ENCODE measurements at regions not wholly inside any gene's neighbourhood (a gene's known extent, or its start where the extent isn't known, plus 50 kb on each side); places are given as distances from the start of the nearest gene placed in this dataset.

GRCh38 chr16:80107900-80108299 is 432.9 kb upstream of the DYNLRB2 start:
- Histone ChIP-seq H3K9me3 (ENCODE audit: low read depth, low read length, poor library complexity, severe bottlenecking) (no peaks in the 10 kb centered on the region), H3K4me3 (ENCODE audit: low read depth, low read length, poor library complexity, severe bottlenecking) (no peak overlapping the region), H3K27me3 (replicated peaks; ENCODE audit: insufficient read depth, low read depth, low read length, poor library complexity) (no peaks in the 10 kb centered on the region), H3K36me3 (ENCODE audit: insufficient read depth, low read length, poor library complexity, severe bottlenecking) (no peaks in the 10 kb centered on the region), H3K27ac (ENCODE audit: low read depth, low read length, poor library complexity, severe bottlenecking) (no peak overlapping the region), H3K4me1 (ENCODE audit: insufficient read depth, low read length, poor library complexity, severe bottlenecking) (no peaks in the 10 kb centered on the region)
- ChIA-PET CTCF (no interaction called here), POLR2A (ENCODE audit: low non-redundant PET) (no interaction called here)
- no peak for DNase-seq (ENCODE audit: low spot score)
- BruUV-seq (replicated peaks), result no TSS peak
- intact Hi-C loops (cut with micrococcal nuclease; ENCODE audit: unreplicated experiment), result no loop called here
- TF ChIP-seq EZH2 (IDR thresholded peaks at IDR 0.05; ENCODE audit: borderline replicate concordance, low read depth, low read length, poor library complexity, severe bottlenecking), result no peak
- TF ChIP-seq, protein P1, sequence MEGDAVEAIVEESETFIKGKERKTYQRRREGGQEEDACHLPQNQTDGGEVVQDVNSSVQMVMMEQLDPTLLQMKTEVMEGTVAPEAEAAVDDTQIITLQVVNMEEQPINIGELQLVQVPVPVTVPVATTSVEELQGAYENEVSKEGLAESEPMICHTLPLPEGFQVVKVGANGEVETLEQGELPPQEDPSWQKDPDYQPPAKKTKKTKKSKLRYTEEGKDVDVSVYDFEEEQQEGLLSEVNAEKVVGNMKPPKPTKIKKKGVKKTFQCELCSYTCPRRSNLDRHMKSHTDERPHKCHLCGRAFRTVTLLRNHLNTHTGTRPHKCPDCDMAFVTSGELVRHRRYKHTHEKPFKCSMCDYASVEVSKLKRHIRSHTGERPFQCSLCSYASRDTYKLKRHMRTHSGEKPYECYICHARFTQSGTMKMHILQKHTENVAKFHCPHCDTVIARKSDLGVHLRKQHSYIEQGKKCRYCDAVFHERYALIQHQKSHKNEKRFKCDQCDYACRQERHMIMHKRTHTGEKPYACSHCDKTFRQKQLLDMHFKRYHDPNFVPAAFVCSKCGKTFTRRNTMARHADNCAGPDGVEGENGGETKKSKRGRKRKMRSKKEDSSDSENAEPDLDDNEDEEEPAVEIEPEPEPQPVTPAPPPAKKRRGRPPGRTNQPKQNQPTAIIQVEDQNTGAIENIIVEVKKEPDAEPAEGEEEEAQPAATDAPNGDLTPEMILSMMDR (conservative IDR thresholded peaks at IDR 0.05; ENCODE audit: low read depth, low read length), result no peak

DNA sequence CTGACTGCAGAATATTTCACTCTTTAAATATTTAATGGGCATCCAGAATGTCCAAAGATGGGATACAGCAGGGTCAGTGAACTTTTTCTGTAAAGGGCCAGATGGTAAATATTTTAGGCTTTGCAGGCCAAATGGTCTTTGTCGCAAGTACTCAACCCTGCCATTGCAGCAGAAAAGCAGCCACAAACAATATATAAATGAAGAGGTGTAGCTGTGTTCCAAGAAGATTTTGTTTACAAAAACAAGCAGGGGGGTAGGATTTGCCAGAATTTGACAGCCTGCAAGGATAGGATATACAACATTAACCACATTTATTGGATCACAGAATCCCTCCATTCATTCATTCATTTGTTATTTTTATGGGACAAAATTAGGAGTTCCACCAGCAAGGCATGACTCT is 435.0 kb upstream of the DYNLRB2 start:
- no peaks in the 10 kb centered on the region for H3K9me3 ChIP-seq (ENCODE audit: low read depth, low read length, poor library complexity, severe bottlenecking)
- intact Hi-C loops (cut with micrococcal nuclease; ENCODE audit: unreplicated experiment), result no loop called here
- H3K4me1 ChIP-seq (ENCODE audit: insufficient read depth, low read length, poor library complexity, severe bottlenecking), result no peaks in the 10 kb centered on the region
- no peaks in the 10 kb centered on the region for H3K27me3 ChIP-seq (replicated peaks; ENCODE audit: insufficient read depth, low read depth, low read length, poor library complexity)
- ChIA-PET POLR2A (ENCODE audit: low non-redundant PET) (no interaction called here), CTCF (no interaction called here)
- no TSS peak for BruUV-seq (replicated peaks)
- no peaks in the 10 kb centered on the region for H3K36me3 ChIP-seq (ENCODE audit: insufficient read depth, low read length, poor library complexity, severe bottlenecking)
- DNase-seq (ENCODE audit: low spot score), result no peak
- TF ChIP-seq, protein P1 (conservative IDR thresholded peaks at IDR 0.05; ENCODE audit: low read depth, low read length), result no peak
- no peak for TF ChIP-seq EZH2 (IDR thresholded peaks at IDR 0.05; ENCODE audit: borderline replicate concordance, low read depth, low read length, poor library complexity, severe bottlenecking)
- no peak overlapping the region for H3K27ac ChIP-seq (ENCODE audit: low read depth, low read length, poor library complexity, severe bottlenecking)
- no peak overlapping the region for H3K4me3 ChIP-seq (ENCODE audit: low read depth, low read length, poor library complexity, severe bottlenecking)

- ChIA-PET POLR2A (ENCODE audit: low non-redundant PET) (no interaction called here), CTCF (no interaction called here)
- intact Hi-C loops (cut with micrococcal nuclease; ENCODE audit: unreplicated experiment), result no loop called here
- Histone ChIP-seq H3K27me3 (replicated peaks; ENCODE audit: insufficient read depth, low read depth, low read length, poor library complexity) (no peaks in the 10 kb centered on the region), H3K9me3 (ENCODE audit: low read depth, low read length, poor library complexity, severe bottlenecking) (no peaks in the 10 kb centered on the region), H3K4me1 (ENCODE audit: insufficient read depth, low read length, poor library complexity, severe bottlenecking) (no peaks in the 10 kb centered on the region), H3K4me3 (ENCODE audit: low read depth, low read length, poor library complexity, severe bottlenecking) (no peak overlapping the region), H3K27ac (ENCODE audit: low read depth, low read length, poor library complexity, severe bottlenecking) (no peak overlapping the region), H3K36me3 (ENCODE audit: insufficient read depth, low read length, poor library complexity, severe bottlenecking) (no peaks in the 10 kb centered on the region)
- no peak for DNase-seq (ENCODE audit: low spot score)
- TF ChIP-seq EZH2 (IDR thresholded peaks at IDR 0.05; ENCODE audit: borderline replicate concordance, low read depth, low read length, poor library complexity, severe bottlenecking), result no peak
- TF ChIP-seq, protein P1 (conservative IDR thresholded peaks at IDR 0.05; ENCODE audit: low read depth, low read length), result no peak
- no TSS peak for BruUV-seq (replicated peaks)
Observed at GRCh38 chr16:80105160-80105559, 435.6 kb upstream of the DYNLRB2 start.
